Mucosa of stomach (tissue), 1 donor: ENCODE measurements at regions not wholly inside any gene's neighbourhood (a gene's known extent, or its start where the extent isn't known, plus 50 kb on each side); places are given as distances from the start of the nearest gene placed in this dataset.

ENCODE experiments used
- H3K27me3 ChIP-seq: one replicate; pipeline ENCODE4 v1.7.0; 2013; ENCODE audit warnings: mild to moderate bottlenecking, low read length; ENCODE audit not compliant: control insufficient read depth, insufficient read depth
- H3K36me3 ChIP-seq: one replicate; pipeline ENCODE4 v1.7.0; 2013; ENCODE audit warnings: low read length; ENCODE audit not compliant: control insufficient read depth, insufficient read depth
- H3K4me1 ChIP-seq: one replicate; pipeline ENCODE4 v1.7.0; 2013; ENCODE audit warnings: mild to moderate bottlenecking, low read length; ENCODE audit not compliant: control insufficient read depth, insufficient read depth
- H3K4me3 ChIP-seq: one replicate; pipeline ENCODE4 v1.7.0; 2013; ENCODE audit warnings: low read length
- H3K9ac ChIP-seq: one replicate; pipeline ENCODE4 v1.7.0; 2013; ENCODE audit warnings: mild to moderate bottlenecking, low read length, moderate library complexity
- H3K9me3 ChIP-seq: one replicate; pipeline ENCODE4 v1.7.0; 2013; ENCODE audit warnings: mild to moderate bottlenecking, low read length, moderate library complexity; ENCODE audit not compliant: control insufficient read depth
- donor health status: Pancreatic carcinoma.

DNA sequence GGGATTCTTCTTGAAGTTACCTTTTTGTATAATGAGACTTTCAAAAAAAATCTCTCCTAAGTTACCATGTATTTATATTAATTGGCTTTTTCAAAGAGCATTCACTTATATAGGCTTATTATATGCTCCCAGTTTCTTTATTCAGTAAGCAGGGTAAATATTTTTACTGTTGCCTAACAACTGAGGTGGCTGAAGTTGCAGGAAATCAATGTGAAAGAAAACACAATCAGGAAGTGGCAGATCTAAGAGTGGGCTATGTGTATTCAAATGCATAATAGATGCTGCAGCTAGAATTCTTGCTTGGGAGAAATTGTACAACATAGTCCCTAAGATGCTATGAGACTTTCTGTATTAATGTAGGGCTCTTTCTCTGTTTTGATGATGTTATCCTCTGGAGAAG lies 606.9 kb downstream of the NUF2 start:
- H3K27me3 ChIP-seq, result no peaks in the 10 kb centered on the region
- H3K4me3 ChIP-seq, result no peak overlapping the region
- H3K9ac ChIP-seq, result no peak overlapping the region
- no peaks in the 10 kb centered on the region for H3K4me1 ChIP-seq
- no peaks in the 10 kb centered on the region for H3K9me3 ChIP-seq
- H3K36me3 ChIP-seq, result no peaks in the 10 kb centered on the region

DNA sequence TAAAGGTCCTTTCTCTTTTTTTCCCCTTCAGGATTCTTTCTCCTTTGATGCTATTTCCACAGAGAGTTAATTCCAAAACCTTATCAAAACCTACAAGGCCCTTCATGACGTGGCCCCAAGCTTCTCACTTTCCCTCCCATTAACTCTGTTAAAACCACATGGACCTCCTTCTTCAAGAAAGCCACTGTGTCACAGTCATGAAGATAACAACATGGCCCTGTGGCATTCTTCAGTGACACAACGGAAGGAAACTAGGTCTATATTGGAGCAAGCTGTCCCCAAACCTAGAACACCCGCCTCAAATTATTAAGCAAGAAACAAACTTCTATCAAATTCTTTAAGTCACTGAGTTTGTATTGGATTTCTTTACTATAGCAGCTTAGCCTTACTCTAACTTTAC lies 611.1 kb downstream of the NUF2 start:
- no peaks in the 10 kb centered on the region for H3K27me3 ChIP-seq

GRCh38 chr1:163933437-163933836 lies 611.7 kb downstream of the NUF2 start:
- Histone ChIP-seq H3K36me3 (no peaks in the 10 kb centered on the region), H3K27me3 (no peaks in the 10 kb centered on the region), H3K4me3 (no peak overlapping the region), H3K9me3 (no peaks in the 10 kb centered on the region), H3K9ac (no peak overlapping the region), H3K4me1 (no peaks in the 10 kb centered on the region)

More for the DNA sequence above, 611.1 kb downstream of the NUF2 start:
- H3K9me3 ChIP-seq, result no peaks in the 10 kb centered on the region
- H3K9ac ChIP-seq, result no peak overlapping the region
- H3K4me1 ChIP-seq, result no peaks in the 10 kb centered on the region
- H3K36me3 ChIP-seq, result no peaks in the 10 kb centered on the region
- H3K4me3 ChIP-seq, result no peak overlapping the region

- Histone ChIP-seq H3K27me3 (no peaks in the 10 kb centered on the region), H3K4me1 (no peaks in the 10 kb centered on the region), H3K9me3 (no peaks in the 10 kb centered on the region), H3K9ac (no peak overlapping the region), H3K36me3 (no peaks in the 10 kb centered on the region), H3K4me3 (no peak overlapping the region)
Measured at GRCh38 chr1:163935738-163936374, 614.1 kb downstream of the NUF2 start.

- Histone ChIP-seq H3K9ac (no peak overlapping the region), H3K9me3 (no peaks in the 10 kb centered on the region), H3K36me3 (no peaks in the 10 kb centered on the region), H3K4me3 (no peak overlapping the region), H3K4me1 (no peaks in the 10 kb centered on the region), H3K27me3 (no peaks in the 10 kb centered on the region)
Measured at GRCh38 chr1:163959622-163960021, 599.4 kb upstream of the PBX1 start.

GRCh38 chr1:163970151-163970550 lies 588.8 kb upstream of the PBX1 start:
- H3K9me3 ChIP-seq, result no peaks in the 10 kb centered on the region
- no peak overlapping the region for H3K9ac ChIP-seq
- H3K27me3 ChIP-seq, result no peaks in the 10 kb centered on the region
- no peaks in the 10 kb centered on the region for H3K4me1 ChIP-seq
- H3K36me3 ChIP-seq, result no peaks in the 10 kb centered on the region
- no peak overlapping the region for H3K4me3 ChIP-seq

- no peak overlapping the region for H3K4me3 ChIP-seq
- no peaks in the 10 kb centered on the region for H3K9me3 ChIP-seq
- H3K4me1 ChIP-seq, result no peaks in the 10 kb centered on the region
- no peaks in the 10 kb centered on the region for H3K27me3 ChIP-seq
- H3K36me3 ChIP-seq, result no peaks in the 10 kb centered on the region
- no peak overlapping the region for H3K9ac ChIP-seq
Measured at GRCh38 chr1:163970699-163971098, 588.3 kb upstream of the PBX1 start.

DNA sequence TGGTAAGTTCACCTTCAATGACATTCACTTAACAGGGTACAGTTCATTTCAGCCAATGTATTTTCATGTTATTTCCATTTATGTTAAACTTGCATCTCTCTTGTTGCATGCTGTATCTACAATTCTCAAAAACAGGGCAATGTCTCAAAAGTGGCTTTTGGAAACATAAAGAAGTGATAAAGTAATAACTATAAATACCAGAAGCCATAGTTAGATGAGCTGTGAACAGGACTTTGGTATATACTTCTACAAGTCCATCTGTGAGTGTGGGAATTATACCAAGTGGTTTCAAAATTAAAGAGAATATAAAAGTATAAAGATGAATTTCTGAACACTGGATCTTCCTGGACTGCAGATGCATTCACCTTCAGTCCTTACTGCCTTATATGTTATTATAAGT lies 585.4 kb upstream of the PBX1 start:
- Histone ChIP-seq H3K9ac (no peak overlapping the region), H3K4me1 (no peaks in the 10 kb centered on the region), H3K27me3 (no peaks in the 10 kb centered on the region), H3K36me3 (no peaks in the 10 kb centered on the region), H3K9me3 (no peaks in the 10 kb centered on the region), H3K4me3 (no peak overlapping the region)

DNA sequence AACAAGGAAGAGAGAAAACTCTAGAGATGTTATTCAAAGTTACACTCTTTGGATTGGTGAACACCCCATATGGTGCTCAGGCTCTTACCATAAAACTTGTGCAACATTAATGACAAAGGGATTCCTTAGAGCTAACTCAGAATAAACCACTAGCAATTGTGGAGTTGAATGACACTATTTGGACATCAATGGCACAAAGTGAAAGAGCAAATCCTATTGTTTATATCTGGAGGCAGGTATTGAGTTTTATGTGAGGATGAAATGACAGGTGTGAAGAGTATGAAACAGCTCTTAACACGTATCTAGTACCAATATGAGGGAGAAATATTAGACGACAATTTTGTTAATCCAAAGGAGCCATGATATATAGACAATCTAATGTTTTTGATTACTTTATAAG lies 584.9 kb upstream of the PBX1 start:
- no peaks in the 10 kb centered on the region for H3K4me1 ChIP-seq
- no peaks in the 10 kb centered on the region for H3K36me3 ChIP-seq
- no peaks in the 10 kb centered on the region for H3K27me3 ChIP-seq
- H3K9me3 ChIP-seq, result no peaks in the 10 kb centered on the region
- no peak overlapping the region for H3K9ac ChIP-seq
- no peak overlapping the region for H3K4me3 ChIP-seq

GRCh38 chr1:163980394-163980793 lies 578.6 kb upstream of the PBX1 start:
- Histone ChIP-seq H3K9ac (no peak overlapping the region), H3K36me3 (no peaks in the 10 kb centered on the region), H3K4me3 (no peak overlapping the region), H3K9me3 (no peaks in the 10 kb centered on the region), H3K4me1 (no peaks in the 10 kb centered on the region), H3K27me3 (no peaks in the 10 kb centered on the region)

GRCh38 chr1:163981500-163982030 lies 577.4 kb upstream of the PBX1 start:
- Histone ChIP-seq H3K4me1 (no peaks in the 10 kb centered on the region), H3K27me3 (no peaks in the 10 kb centered on the region), H3K9me3 (no peaks in the 10 kb centered on the region), H3K9ac (no peak overlapping the region), H3K4me3 (no peak overlapping the region), H3K36me3 (no peaks in the 10 kb centered on the region)

GRCh38 chr1:163983097-163983496 lies 575.9 kb upstream of the PBX1 start:
- Histone ChIP-seq H3K4me3 (no peak overlapping the region), H3K9me3 (no peaks in the 10 kb centered on the region), H3K36me3 (no peaks in the 10 kb centered on the region), H3K27me3 (no peaks in the 10 kb centered on the region), H3K4me1 (no peaks in the 10 kb centered on the region), H3K9ac (no peak overlapping the region)

DNA sequence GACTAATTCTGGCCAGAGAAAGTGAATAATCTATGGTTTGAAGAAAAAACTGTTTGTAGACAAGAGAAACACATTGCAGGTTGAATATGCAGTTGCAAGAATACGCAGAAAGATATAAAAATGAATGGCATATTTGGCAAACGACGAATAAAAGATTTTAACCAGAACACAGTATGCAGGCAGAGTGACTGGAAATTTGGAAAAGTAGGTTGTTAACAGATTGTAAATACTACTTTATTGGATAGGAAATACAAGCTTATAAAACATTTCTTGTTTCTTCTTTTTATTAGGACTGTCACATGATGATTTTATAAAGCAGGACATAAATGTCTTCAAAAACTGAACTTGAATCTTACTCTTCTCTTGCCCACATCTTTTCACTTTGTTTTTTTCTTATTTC lies 573.3 kb upstream of the PBX1 start:
- Histone ChIP-seq H3K36me3 (no peaks in the 10 kb centered on the region), H3K9me3 (no peaks in the 10 kb centered on the region), H3K4me1 (no peaks in the 10 kb centered on the region), H3K4me3 (no peak overlapping the region), H3K27me3 (no peaks in the 10 kb centered on the region), H3K9ac (no peak overlapping the region)
